GM13977 (cell line): ENCODE measurements at regions not wholly inside any gene's neighbourhood (a gene's known extent, or its start where the extent isn't known, plus 50 kb on each side); places are given as distances from the start of the nearest gene placed in this dataset.

Experiments
- DNase-seq: peaks from one replicate; pipeline ENCODE4 v3.0.0; 2012; ENCODE audit warnings: low spot score
- in situ Hi-C: fragments of 300-500 bp; cut with MboI; formaldehyde crosslinking; loops from one replicate; pipeline ENCODE4 v1.12.0; 2022; ENCODE audit warnings: low sequenced_read_pairs, low pct_unique_long_range_greater_than_20kb, mixed read lengths, inconsistent platforms; ENCODE audit not compliant: unreplicated experiment
- TF ChIP-seq, protein P1 (sequence below): IDR thresholded peaks from 2 replicates; pipeline ENCODE4 v1.5.1; 2012; ENCODE audit warnings: mild to moderate bottlenecking, control low read depth; ENCODE audit not compliant: insufficient read depth; ENCODE audit errors: extremely low read depth, missing control alignments

DNA sequence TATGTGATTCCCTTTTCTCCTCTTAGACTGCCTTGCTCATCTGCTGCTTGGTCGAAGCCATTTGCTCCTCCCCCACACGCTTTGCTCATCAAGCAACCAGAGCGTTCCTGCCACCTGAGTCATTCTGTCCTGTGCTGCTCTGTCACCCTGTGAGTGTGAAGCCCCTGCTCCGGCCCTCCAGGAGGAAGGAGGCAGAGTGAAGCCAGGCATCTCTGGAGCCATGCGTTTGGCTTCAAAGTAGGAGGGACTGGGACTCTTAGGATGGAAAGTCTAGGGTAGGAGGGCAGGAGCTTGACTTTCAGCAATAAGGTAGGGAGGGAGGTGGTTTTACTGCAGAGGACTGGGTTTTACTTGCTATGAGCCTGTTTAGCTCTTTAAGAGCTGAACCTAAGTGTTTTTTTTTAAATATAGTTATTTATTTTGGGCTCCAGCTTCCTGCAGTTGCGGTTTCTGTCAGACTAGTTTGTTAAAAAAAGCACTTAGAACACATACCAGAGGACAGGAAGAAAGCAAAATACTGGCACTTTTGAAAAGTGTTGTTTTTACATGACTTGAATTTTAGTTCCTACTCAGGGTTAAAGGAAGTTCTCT is 63.6 kb downstream of the SPINK2 start:
- TF ChIP-seq, protein P1, sequence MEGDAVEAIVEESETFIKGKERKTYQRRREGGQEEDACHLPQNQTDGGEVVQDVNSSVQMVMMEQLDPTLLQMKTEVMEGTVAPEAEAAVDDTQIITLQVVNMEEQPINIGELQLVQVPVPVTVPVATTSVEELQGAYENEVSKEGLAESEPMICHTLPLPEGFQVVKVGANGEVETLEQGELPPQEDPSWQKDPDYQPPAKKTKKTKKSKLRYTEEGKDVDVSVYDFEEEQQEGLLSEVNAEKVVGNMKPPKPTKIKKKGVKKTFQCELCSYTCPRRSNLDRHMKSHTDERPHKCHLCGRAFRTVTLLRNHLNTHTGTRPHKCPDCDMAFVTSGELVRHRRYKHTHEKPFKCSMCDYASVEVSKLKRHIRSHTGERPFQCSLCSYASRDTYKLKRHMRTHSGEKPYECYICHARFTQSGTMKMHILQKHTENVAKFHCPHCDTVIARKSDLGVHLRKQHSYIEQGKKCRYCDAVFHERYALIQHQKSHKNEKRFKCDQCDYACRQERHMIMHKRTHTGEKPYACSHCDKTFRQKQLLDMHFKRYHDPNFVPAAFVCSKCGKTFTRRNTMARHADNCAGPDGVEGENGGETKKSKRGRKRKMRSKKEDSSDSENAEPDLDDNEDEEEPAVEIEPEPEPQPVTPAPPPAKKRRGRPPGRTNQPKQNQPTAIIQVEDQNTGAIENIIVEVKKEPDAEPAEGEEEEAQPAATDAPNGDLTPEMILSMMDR: no peak
- DNase-seq: peak; percentile 71

DNA sequence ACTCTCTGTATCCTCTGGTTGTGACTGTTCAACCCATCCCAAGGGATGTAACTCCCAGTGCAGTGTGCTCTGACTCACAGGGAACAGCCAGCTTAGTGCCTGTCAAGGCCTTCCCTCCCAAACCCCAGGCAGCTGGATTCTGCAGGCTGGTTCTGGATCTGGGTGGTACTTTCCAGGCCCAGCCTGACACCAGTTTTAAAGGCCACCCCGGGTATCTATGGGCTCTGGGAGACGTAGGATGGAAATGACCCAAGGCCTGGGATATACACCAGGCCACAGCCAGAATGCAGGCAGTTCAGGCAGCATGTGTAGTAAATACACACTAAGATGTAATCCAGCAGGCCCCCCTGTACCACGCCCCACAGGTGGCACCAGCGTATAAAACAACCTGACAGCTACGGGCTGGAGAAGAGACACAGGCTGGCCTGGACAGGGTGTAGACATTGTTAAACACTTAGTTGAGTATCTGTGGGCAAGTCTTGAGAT is 64.2 kb downstream of the SPINK2 start:
- DNase-seq: peak; percentile 26
- in situ Hi-C loops: no loop called here
- TF ChIP-seq, protein P1: peak; percentile 6

More for the DNA sequence above, 63.6 kb downstream of the SPINK2 start:
- in situ Hi-C loops: no loop called here

DNA sequence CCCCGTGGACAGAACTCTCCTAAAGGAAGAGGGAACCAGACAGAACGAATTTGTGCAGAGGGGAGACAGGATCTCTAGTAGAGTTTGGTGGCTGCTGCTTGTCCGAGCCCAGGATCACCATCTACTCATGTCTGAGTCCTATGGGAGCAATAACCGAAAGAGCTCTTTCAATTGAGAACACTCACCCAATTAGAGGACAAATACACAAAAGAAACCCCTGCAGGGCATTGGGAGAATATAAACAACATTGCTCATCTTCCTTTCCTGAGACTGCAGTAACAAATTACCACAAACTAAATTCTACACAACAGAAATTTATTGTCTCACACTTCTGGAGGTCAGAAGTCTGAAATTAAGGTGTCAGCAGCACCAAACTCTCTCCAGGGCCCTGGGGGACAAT is 65.6 kb downstream of the SPINK2 start:
- TF ChIP-seq, protein P1: no peak
- in situ Hi-C loops: no loop called here
- DNase-seq: no peak

DNA sequence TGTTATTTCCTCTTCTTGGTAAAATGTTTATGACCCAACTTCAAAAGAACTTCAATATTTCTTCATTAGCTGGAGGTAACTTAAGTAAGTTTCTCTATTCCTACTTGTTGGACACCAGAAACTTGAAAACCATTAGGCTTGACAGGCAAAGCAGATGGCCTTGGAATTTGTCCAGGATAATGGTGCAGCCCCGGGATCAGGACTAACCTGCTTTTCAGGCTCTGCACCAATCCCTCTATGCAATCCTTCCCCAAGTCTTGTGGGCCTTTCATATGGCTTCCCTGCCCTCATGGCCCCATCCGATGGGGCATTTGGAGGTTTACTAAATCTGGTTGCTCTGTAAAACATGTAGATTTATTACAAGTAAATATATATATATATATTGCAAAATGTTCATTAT is 68.5 kb downstream of the SPINK2 start:
- in situ Hi-C loops: no loop called here
- TF ChIP-seq, protein P1: no peak
- DNase-seq: no peak

DNA sequence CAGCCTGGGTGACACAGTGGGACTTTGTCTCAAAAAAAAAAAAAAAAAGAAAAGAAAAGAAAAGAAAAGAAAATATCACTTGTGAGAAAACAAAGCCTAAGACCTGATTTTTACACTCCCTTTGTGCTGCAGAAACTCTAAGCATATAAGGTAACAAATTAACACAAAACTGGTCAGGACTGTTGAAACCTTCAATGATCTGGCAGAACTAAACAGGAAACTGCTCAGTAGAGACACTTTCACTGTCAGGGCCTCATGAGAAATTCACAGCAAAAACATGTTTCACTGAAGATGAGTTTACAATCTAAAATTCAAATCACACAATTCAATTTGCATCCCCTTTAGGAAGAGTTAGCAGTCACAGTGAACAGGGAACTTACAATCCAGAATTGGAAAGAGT is 69.1 kb upstream of the HOPX start:
- in situ Hi-C loops: no loop called here
- TF ChIP-seq, protein P1: no peak
- DNase-seq: no peak

DNA sequence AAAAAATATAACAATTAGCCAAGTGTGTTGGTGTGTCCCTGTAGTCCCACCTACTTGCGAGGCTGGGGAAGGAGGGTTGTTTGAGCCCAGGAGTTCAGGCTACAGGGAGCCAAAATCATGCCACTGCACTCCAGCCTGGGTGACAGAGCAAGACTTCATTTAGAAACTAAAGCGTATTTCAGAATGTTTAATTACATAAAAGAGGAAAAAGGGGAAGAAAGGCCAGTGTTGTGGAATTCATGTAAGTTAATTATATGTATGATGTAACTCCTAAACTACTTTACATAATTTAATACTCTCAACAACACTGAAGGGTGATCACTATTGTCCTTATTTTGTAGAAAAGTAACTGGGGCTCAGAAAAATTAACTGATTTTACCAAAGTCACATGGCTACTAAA is 67.2 kb upstream of the HOPX start:
- in situ Hi-C loops: no loop called here
- TF ChIP-seq, protein P1: no peak

More for the DNA sequence above, 67.2 kb upstream of the HOPX start:
- DNase-seq: no peak
